Body of pancreas (tissue), 4 donors: ENCODE measurements at regions not wholly inside any gene's neighbourhood (a gene's known extent, or its start where the extent isn't known, plus 50 kb on each side); places are given as distances from the start of the nearest gene placed in this dataset.
A peak's percentile ranks its signal among the peaks of the same experiment; 100 is the strongest.

Experiments used
- POLR2A ChIP-seq, 3 donors: fragments of 450-650 bp; IDR thresholded peaks; one replicate each; pipeline ENCODE4 v1.6.1; 2016; ENCODE audit warnings: antibody characterized with exemption in 3 of 3, mild to moderate bottlenecking in 2 of 3
- TF ChIP-seq, protein P1 (sequence below), 7 experiments: fragments of 450-650 bp in 4 of 7; fragments of 200-600 bp in 3 of 7; sonication (generic) in 3 of 7; IDR thresholded peaks; one replicate each; pipeline ENCODE4 v1.5.1; 2016 to 2019; ENCODE audit warnings: antibody characterized with exemption in 7 of 7

GRCh38 chr7:142646386-142647140 lies 102.7 kb upstream of the PRSS1 start:
- TF ChIP-seq, protein P1, sequence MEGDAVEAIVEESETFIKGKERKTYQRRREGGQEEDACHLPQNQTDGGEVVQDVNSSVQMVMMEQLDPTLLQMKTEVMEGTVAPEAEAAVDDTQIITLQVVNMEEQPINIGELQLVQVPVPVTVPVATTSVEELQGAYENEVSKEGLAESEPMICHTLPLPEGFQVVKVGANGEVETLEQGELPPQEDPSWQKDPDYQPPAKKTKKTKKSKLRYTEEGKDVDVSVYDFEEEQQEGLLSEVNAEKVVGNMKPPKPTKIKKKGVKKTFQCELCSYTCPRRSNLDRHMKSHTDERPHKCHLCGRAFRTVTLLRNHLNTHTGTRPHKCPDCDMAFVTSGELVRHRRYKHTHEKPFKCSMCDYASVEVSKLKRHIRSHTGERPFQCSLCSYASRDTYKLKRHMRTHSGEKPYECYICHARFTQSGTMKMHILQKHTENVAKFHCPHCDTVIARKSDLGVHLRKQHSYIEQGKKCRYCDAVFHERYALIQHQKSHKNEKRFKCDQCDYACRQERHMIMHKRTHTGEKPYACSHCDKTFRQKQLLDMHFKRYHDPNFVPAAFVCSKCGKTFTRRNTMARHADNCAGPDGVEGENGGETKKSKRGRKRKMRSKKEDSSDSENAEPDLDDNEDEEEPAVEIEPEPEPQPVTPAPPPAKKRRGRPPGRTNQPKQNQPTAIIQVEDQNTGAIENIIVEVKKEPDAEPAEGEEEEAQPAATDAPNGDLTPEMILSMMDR (IDR thresholded peaks at IDR 0.05), result peak in 2 of 7 experiments; percentile 6 to 9
- no peak for TF ChIP-seq POLR2A (IDR thresholded peaks at IDR 0.05)
